ENCODE measurements at regions not wholly inside any gene's neighbourhood (a gene's known extent, or its start where the extent isn't known, plus 50 kb on each side); places are given as distances from the start of the nearest gene placed in this dataset.
"Not testable (repeated sequence)": the region's sequence is repeated elsewhere in the genome, so short reads cannot be mapped to it uniquely, and the experiment has no call there.

GRCh38 chr9:85208666-85209065, 533.1 kb downstream of the AGTPBP1 start:
- no peak for DNase-seq (ENCODE audit: low spot score)

GRCh38 chr9:85204176-85204575, 534.6 kb downstream of the NTRK2 start:
- DNase-seq (ENCODE audit: low spot score): no peak

- DNase-seq (ENCODE audit: low spot score): no peak
Observed at GRCh38 chr9:85202596-85202995, 533.1 kb downstream of the NTRK2 start.

- no peak for DNase-seq (ENCODE audit: low spot score)
Observed at GRCh38 chr9:85200726-85201404, 531.3 kb downstream of the NTRK2 start.

- no peak for DNase-seq (ENCODE audit: low spot score)
Observed at GRCh38 chr9:85199866-85200495, 530.5 kb downstream of the NTRK2 start.

GRCh38 chr9:85192750-85193149, 523.2 kb downstream of the NTRK2 start:
- no peak for DNase-seq (ENCODE audit: low spot score)

GRCh38 chr9:85186218-85186585, 516.7 kb downstream of the NTRK2 start:
- no peak for DNase-seq (ENCODE audit: low spot score)

- DNase-seq (ENCODE audit: low spot score): no peak
Observed at GRCh38 chr9:85185486-85186217, 516.1 kb downstream of the NTRK2 start.

- DNase-seq (ENCODE audit: low spot score): no peak
Observed at GRCh38 chr9:85182383-85182782, 512.9 kb downstream of the NTRK2 start.

- DNase-seq (ENCODE audit: low spot score): no peak
Observed at GRCh38 chr9:85178474-85178873, 508.9 kb downstream of the NTRK2 start.

- no peak for DNase-seq (ENCODE audit: low spot score)
Observed at GRCh38 chr9:85173967-85174366, 504.4 kb downstream of the NTRK2 start.

- DNase-seq (ENCODE audit: low spot score): no peak
Observed at GRCh38 chr9:85172001-85172978, 502.8 kb downstream of the NTRK2 start.

GRCh38 chr9:85171163-85171562, 501.6 kb downstream of the NTRK2 start:
- no peak for DNase-seq (ENCODE audit: low spot score)

- no peak for DNase-seq (ENCODE audit: low spot score)
Observed at GRCh38 chr9:85168412-85168811, 498.9 kb downstream of the NTRK2 start.

- no peak for DNase-seq (ENCODE audit: low spot score)
Observed at GRCh38 chr9:85167146-85167545, 497.6 kb downstream of the NTRK2 start.

GRCh38 chr9:85163825-85164224, 494.3 kb downstream of the NTRK2 start:
- no peak for DNase-seq (ENCODE audit: low spot score)

GRCh38 chr9:85163415-85163814, 493.9 kb downstream of the NTRK2 start:
- DNase-seq (ENCODE audit: low spot score): no peak

GRCh38 chr9:85162822-85163221, 493.3 kb downstream of the NTRK2 start:
- no peak for DNase-seq (ENCODE audit: low spot score)

GRCh38 chr9:85160944-85161343, 491.4 kb downstream of the NTRK2 start:
- not testable (repeated sequence) for DNase-seq (ENCODE audit: low spot score)

GRCh38 chr9:85158512-85158911, 489.0 kb downstream of the NTRK2 start:
- no peak for DNase-seq (ENCODE audit: low spot score)

GRCh38 chr9:85157772-85158171, 488.2 kb downstream of the NTRK2 start:
- no peak for DNase-seq (ENCODE audit: low spot score)

- no peak for DNase-seq (ENCODE audit: low spot score)
Observed at GRCh38 chr9:85156652-85157051, 487.1 kb downstream of the NTRK2 start.

Data from H4 (cell line).